NT2/D1 (cell line): ENCODE measurements at regions not wholly inside any gene's neighbourhood (a gene's known extent, or its start where the extent isn't known, plus 50 kb on each side); places are given as distances from the start of the nearest gene placed in this dataset.

Experiments
- SUZ12 ChIP-seq: IDR thresholded peaks from 2 replicates; pipeline ENCODE4 v1.6.1; 2011; ENCODE audit not compliant: insufficient read length, insufficient read depth; ENCODE audit errors: extremely low read depth
- ZNF274 ChIP-seq: IDR thresholded peaks from 2 replicates; pipeline ENCODE4 v1.6.1; 2011; ENCODE audit warnings: mild to moderate bottlenecking, low read depth, low read length

- TF ChIP-seq ZNF274: no peak
- TF ChIP-seq SUZ12: no peak
These were observed 402.0 kb downstream of the LTN1 start for GRCh38 chr21:28590676-28591075.
